HEK293T (cell line): ENCODE measurements at regions not wholly inside any gene's neighbourhood (a gene's known extent, or its start where the extent isn't known, plus 50 kb on each side); places are given as distances from the start of the nearest gene placed in this dataset.

Experiments used
- CTBP1 ChIP-seq: fragments of 450-650 bp; IDR thresholded peaks from 2 replicates; pipeline ENCODE4 v1.6.1; 2016; ENCODE audit warnings: borderline replicate concordance
- ELF4 ChIP-seq: fragments of 450-650 bp; IDR thresholded peaks from 2 replicates; pipeline ENCODE4 v1.6.1; 2017; ENCODE audit warnings: antibody characterized with exemption
- FOXA1 ChIP-seq: fragments of 450-650 bp; IDR thresholded peaks from 2 replicates; pipeline ENCODE4 v1.6.1; 2016; ENCODE audit warnings: mild to moderate bottlenecking
- HDGF ChIP-seq: fragments of 450-650 bp; IDR thresholded peaks from 2 replicates; pipeline ENCODE4 v1.6.1; 2017; ENCODE audit warnings: antibody characterized with exemption, borderline replicate concordance
- SP1 ChIP-seq: fragments of 450-650 bp; IDR thresholded peaks from 2 replicates; pipeline ENCODE4 v1.6.1; 2017

DNA sequence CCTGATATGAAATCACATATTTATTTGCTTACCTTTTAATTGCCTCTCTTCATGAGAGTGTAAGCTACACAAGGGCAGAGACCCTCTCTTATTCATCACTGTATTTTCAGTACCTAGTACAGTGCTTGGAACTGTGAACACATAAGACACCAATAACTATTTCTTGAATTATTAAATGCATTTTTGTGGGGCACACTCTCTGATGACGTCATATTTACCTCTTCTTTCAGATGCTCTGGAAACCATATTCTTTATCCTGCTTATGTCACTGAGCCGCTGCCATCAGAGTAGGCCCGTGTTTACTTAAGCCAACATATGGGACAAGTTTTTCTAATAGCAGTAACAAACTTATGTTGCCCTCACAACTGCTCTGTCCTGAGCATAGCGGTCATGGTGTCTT is 266.5 kb downstream of the ELAVL2 start:
- no peak for TF ChIP-seq HDGF
- TF ChIP-seq FOXA1 = no peak
- no peak for TF ChIP-seq SP1
- TF ChIP-seq ELF4 = no peak
- no peak for TF ChIP-seq CTBP1
